GM21381 (cell line): ENCODE measurements at regions not wholly inside any gene's neighbourhood (a gene's known extent, or its start where the extent isn't known, plus 50 kb on each side); places are given as distances from the start of the nearest gene placed in this dataset.

ENCODE experiments used
- ATAC-seq: cut with Tn5 transposase; IDR thresholded peaks from one replicate; pipeline ENCODE4 v1.9.1; 2021; ENCODE audit warnings: mild to moderate bottlenecking, moderate library complexity; ENCODE audit not compliant: unreplicated experiment

DNA sequence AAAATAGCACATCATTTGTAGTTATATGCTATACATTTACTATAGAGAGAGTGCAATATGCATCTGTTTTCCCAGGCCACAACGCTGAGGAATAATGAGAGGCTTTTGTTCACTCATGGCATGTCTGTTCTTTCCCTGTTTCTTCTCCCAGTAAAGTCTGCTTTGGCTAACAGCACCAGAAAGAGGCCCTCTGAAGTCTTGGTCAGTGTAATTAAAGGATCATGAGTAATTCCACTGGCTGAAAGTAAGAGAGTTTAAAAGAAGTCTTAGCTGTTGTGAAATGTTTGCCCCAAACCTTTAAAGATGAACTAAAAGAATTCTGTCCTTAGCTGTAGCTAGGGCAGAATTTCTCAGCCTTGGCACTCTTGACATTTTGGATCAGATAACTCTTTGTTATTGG is 228.8 kb downstream of the TLE4 start:
- no peak for ATAC-seq

DNA sequence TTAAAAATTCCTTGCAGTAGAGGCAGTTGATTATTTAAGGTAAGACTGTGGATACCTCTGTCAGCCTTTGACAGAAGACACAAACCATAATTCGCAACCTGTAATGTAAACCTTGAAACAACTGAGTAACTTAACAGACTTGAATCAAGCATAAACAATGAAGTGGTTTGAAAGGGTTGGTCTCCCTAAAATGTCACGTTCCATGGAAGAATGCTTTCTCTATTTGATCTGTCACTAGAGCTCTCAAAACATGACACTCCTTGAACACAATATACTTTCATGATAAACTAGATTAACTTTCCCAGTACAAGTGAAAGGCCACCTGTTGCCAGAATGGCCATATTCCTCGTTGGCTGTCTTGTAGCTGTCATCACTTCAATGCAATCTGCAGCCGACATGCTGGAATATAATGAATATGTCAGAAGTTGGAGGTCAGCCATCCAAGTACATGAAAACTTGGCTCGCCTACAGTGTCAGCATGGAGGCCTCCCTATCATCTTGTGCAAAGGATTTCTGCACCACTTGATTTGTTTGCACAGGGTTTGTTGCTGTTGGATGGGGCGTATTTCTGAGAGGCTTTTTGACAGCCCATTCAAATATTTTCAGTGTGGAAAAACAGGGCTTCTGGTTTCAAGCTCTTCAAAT is 228.0 kb downstream of the TLE4 start:
- no peak for ATAC-seq

DNA sequence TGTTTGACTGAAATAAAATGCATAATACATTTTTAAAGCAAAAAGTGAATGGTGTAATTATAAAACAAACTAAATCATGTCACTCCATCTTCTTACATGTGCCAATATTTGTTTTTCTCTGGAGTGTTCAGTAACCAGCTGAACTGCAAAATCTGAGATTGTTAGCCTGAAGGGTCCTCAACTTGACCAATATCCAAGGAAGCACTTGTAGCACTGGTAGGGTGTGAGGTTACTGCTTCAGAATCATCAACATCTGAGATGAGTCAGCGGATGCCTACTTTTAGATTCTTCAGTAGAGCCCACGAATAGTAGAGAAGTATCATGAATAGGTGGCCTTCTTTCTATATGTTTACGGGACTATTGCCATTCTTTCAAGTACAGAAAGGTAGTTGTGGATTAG is 226.7 kb downstream of the TLE4 start:
- no peak for ATAC-seq

DNA sequence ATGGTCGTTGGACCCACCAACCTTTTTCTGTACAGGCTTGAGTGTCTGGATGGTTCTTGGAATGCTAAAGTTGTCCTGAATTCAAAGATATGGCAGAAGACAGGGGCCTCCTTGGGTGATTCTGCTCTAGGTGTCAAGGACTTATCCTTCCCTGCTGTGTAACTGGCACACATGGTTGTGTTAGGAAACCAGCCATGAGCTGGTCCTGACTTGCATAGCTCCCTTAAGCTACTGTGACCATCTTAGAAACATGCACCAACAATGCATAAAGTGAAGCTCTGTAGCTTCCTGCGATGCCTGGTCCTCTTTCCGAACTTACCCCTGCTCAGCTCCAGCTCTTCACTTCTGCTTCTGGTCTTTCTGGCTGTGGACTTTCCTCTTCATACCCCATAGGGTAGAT is 224.6 kb downstream of the TLE4 start:
- no peak for ATAC-seq

DNA sequence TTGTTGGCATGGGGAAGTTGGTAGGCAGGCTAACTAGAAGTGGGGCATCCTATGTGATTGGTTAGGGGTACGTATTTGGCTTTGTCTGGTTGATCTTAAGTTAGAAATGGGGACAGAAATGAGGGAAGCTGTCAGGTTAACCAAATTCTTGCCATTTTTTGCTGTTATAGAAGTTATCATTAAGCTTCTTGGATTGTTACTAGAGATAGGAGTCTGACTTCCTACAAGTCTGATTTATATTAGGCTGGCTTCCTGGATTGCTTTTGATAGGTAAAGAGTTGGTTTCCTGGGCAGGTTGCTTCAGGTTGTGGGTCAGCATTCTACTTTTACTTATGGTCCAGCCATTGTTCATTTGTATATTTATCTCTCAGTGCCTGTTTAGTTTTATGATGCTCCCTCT is 216.9 kb downstream of the TLE4 start:
- no peak for ATAC-seq

DNA sequence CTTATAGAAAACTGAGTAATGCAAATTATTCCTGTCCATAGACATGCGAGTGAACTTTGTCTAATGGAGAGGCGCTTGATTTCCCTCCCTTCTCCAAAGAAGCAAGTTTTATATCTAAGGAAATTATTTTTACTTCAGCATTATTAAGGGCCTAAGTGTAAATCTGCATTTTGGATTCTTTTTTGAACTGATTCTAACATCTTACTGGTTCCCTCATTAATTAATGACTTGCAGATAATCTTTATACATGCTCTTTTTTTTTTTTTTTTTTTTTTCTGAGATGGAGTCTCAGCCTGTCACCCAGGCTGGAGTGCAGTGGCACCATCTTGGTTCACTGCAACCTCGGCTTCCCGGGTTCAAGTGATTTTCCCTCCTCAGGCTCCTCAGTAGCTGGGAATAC is 209.5 kb downstream of the TLE4 start:
- ATAC-seq, result no peak

DNA sequence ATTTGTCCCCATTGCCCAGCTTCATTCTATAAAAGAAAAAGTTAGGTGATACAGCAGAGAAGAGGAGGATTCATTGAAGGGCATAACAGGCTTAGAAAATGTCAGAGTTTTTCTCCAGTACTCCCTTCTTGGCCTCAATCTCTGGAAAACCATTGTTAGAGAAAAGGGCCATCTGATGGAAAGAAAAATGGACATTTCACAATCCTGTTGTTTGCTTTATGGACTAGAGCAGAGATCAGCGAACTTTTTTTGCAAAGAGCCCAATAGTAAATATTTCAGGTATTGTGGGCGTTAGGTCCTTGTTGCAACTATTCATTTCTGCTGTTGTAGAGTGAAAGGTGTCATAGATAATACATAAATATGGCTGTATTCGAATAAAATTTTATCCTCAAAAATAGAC is 208.8 kb downstream of the TLE4 start:
- no peak for ATAC-seq

DNA sequence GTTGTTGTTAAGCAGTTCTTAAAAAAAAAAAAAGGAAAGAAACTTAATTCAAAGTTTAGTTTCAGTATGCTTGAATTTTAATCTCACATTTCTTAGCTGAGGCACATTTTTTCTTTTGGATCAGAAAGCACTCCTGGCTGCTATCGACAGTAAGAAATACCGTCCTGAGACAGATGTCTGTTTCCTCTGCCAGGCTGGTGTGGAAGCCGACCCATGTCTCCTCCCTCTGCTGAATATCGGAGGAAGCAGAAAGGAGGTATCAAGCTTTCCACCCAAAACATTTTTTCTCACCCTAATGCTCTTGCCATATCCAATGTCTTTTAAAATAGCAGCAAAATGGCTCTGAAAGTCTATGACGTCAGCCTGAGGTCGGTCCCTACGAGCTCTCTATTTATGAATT is 208.1 kb downstream of the TLE4 start:
- ATAC-seq, result no peak

DNA sequence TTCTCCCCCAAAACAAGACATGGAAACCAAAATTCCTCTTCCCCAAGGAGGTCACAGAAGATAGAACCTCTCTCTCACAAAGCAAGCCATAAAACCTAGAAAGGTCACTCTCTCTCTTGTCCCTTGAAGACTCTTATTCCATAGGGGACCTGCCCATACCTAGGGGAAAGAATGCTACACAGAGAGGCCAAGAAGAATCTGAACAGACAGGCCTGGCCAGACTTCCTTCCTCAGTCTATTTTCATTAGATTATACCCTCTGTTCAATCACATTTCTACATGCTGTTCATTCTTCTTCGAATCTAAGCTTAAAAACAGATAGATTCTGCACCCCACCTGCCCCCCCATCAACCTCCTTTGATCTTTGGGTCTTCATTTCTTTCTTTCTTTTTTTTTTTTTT is 206.8 kb downstream of the TLE4 start:
- ATAC-seq, result no peak

DNA sequence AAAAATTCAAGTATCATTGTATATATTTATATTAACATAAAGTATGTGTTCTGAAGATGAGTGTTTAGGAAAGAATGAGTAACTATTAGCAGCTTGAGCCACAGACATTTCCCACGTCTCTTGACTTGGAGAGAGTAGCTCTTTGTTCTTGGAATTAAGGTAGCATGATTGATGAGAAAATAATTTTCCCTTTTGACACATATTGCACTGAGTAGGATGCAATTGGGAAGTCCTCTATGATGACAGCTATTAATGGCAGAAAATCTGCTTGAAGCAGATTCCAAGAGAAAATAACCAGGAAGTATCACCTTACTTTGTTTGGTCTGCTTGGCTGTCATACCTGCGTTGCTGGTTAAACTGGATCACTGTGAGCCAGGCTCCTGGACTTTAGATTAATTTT is 204.8 kb downstream of the TLE4 start:
- ATAC-seq, result no peak
